ENCODE measurements at regions not wholly inside any gene's neighbourhood (a gene's known extent, or its start where the extent isn't known, plus 50 kb on each side); places are given as distances from the start of the nearest gene placed in this dataset.

DNA sequence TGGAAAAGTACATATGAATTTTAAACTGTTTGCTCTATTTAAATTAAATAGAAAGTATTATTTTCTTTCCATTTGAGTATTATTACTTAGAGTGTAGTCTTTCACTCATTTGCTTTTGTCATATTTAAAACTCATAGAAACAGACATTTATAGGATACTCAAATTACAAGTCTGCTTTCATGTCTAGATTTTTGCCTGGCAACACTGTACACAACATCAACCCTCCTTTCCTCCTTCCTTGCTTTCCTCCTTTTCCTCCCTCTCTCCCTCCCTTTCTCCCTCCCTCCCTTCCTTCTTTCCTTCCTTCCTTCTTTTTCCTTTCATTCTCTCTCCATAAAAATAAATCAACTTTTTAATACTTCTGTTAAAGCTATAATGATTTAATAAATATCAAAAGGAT is 2361.2 kb downstream of the ARAP2 start:
- Histone ChIP-seq H2BK15ac (ENCODE audit: low read depth, low read length) (no peak overlapping the region), H2AK5ac (ENCODE audit: insufficient read length, low read length) (no peak overlapping the region), H4K5ac (ENCODE audit: insufficient read length, low read depth, low read length) (no peak overlapping the region), H2BK120ac (ENCODE audit: low read depth, low read length, poor library complexity, severe bottlenecking) (no peak overlapping the region), H3T11ph (ENCODE audit: low read length) (no peak overlapping the region), H3K9me3 (ENCODE audit: control insufficient read depth, low read depth, low read length) (no peaks in the 10 kb centered on the region), H3K23me2 (ENCODE audit: insufficient read length, low read depth, low read length, poor library complexity, severe bottlenecking) (no peaks in the 10 kb centered on the region), H4K20me1 (ENCODE audit: control insufficient read depth, insufficient read depth, insufficient read length) (no peaks in the 10 kb centered on the region), H3K23ac (ENCODE audit: insufficient read length, low read depth, low read length) (no peak overlapping the region), H2AFZ (ENCODE audit: low read length) (no peak overlapping the region), H3K27ac (ENCODE audit: insufficient read length, low read depth, low read length) (no peak overlapping the region), H3K79me1 (ENCODE audit: insufficient read depth, low read depth, low read length, poor library complexity, severe bottlenecking) (no peaks in the 10 kb centered on the region), H3K4me2 (ENCODE audit: insufficient read depth, insufficient read length, low read length) (no peak overlapping the region), H3K56ac (ENCODE audit: insufficient read length, low read depth, low read length) (no peak overlapping the region), H2BK20ac (ENCODE audit: low read depth, low read length, poor library complexity, severe bottlenecking) (no peak overlapping the region), H3K18ac (ENCODE audit: insufficient read length, low read depth, low read length) (no peak overlapping the region), H2BK5ac (ENCODE audit: insufficient read length, low read length) (no peak overlapping the region), H3K79me2 (ENCODE audit: insufficient read depth, low read length) (no peaks in the 10 kb centered on the region), H4K8ac (replicated peaks; ENCODE audit: insufficient read length, low read depth, low read length) (no peak overlapping the region), H3K4ac (ENCODE audit: low read depth, low read length) (no peak overlapping the region), H3K4me1 (ENCODE audit: insufficient read depth, low read length) (peaks cover 2% of the 10 kb centered on the region; the same call in 1 of the 2 replicates), H4K91ac (ENCODE audit: insufficient read length, low read depth, low read length) (no peak overlapping the region), H3K27me3 (ENCODE audit: insufficient read depth, low read length) (no peaks in the 10 kb centered on the region), H3K14ac (ENCODE audit: insufficient read depth, low read length) (no peak overlapping the region), H2BK12ac (ENCODE audit: insufficient read length, low read depth, low read length) (no peak overlapping the region), H3K9ac (ENCODE audit: extremely low read depth, insufficient read length, low read length) (no peak overlapping the region)
- H3K4me3 Mint-ChIP-seq = no peak overlapping the region
- H3K27ac Mint-ChIP-seq = no peak overlapping the region
- no peaks in the 10 kb centered on the region for H3K36me3 Mint-ChIP-seq (ENCODE audit: insufficient read depth in 1 of 3, low read depth in 3 of 3)
- TF ChIP-seq CTCF (conservative IDR thresholded peaks at IDR 0.05) = no peak
- DNase-seq = no peak
- H3K9me3 Mint-ChIP-seq = no peaks in the 10 kb centered on the region; a peak in 1 of 5 replicates
- peaks cover 0 to 5% of the 10 kb centered on the region in 2 experiments; a peak in 2 of 4 replicates for H3K4me1 Mint-ChIP-seq
- H3K27me3 Mint-ChIP-seq (ENCODE audit: low read depth) = no peaks in the 10 kb centered on the region

Data from H9 (cell line).